Adipocyte (in vitro differentiated cells): ENCODE measurements at regions not wholly inside any gene's neighbourhood (a gene's known extent, or its start where the extent isn't known, plus 50 kb on each side); places are given as distances from the start of the nearest gene placed in this dataset.
A peak's percentile ranks its signal among the peaks of the same experiment; 100 is the strongest.
"Not testable (repeated sequence)": the region's sequence is repeated elsewhere in the genome, so short reads cannot be mapped to it uniquely, and the experiment has no call there.

ENCODE experiments used
- DNase-seq: peaks from one replicate; pipeline ENCODE4 v3.0.0-alpha.2; 2015; ENCODE audit warnings: low read depth
- H3K27me3 ChIP-seq: replicated peaks from 2 replicates; pipeline ENCODE4 v1.7.0; 2013; ENCODE audit warnings: mild to moderate bottlenecking, low read length, moderate library complexity; ENCODE audit not compliant: control insufficient read depth, insufficient read depth
- H3K36me3 ChIP-seq: 2 replicates; pipeline ENCODE4 v1.7.0; 2013; ENCODE audit warnings: low read length, mild to moderate bottlenecking, moderate library complexity; ENCODE audit not compliant: control insufficient read depth, insufficient read depth, severe bottlenecking
- H3K4me1 ChIP-seq: 2 replicates; pipeline ENCODE4 v1.7.0; 2013; ENCODE audit warnings: mild to moderate bottlenecking, low read length, moderate library complexity; ENCODE audit not compliant: control insufficient read depth, insufficient read depth
- H3K4me3 ChIP-seq: 2 replicates; pipeline ENCODE4 v1.7.0; 2013; ENCODE audit warnings: mild to moderate bottlenecking, low read length, moderate library complexity
- H3K9ac ChIP-seq: 2 replicates; pipeline ENCODE4 v1.7.0; 2013; ENCODE audit warnings: mild to moderate bottlenecking, low read length, moderate library complexity
- H3K9me3 ChIP-seq: 2 replicates; pipeline ENCODE4 v1.7.0; 2013; ENCODE audit warnings: mild to moderate bottlenecking, low read length, moderate library complexity; ENCODE audit not compliant: control insufficient read depth

DNA sequence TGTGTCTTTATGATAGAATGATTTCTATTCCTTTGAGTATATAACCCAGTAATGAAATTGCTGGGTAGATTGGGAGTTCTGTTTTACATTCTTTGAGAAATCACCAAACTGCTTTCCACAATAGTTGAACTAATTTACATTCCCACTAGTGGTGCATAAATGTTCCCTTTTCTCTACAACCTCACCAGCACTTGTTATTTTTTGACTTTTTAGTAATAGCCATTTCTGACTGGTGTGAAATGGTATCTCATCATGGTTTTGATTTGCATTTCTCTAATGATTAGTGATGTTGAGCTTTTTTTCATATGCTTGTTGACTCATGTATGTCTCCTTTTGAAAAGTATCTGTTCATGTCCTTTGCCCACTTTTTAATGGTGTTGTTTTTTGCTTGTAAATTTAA lies 296.0 kb upstream of the PIK3R1 start:
- H3K36me3 ChIP-seq, H3K9me3 ChIP-seq, H3K4me3 ChIP-seq, H3K27me3 ChIP-seq, DNase-seq, H3K9ac ChIP-seq: not testable (repeated sequence)
- peaks cover 22% of the 10 kb centered on the region for H3K4me1 ChIP-seq

DNA sequence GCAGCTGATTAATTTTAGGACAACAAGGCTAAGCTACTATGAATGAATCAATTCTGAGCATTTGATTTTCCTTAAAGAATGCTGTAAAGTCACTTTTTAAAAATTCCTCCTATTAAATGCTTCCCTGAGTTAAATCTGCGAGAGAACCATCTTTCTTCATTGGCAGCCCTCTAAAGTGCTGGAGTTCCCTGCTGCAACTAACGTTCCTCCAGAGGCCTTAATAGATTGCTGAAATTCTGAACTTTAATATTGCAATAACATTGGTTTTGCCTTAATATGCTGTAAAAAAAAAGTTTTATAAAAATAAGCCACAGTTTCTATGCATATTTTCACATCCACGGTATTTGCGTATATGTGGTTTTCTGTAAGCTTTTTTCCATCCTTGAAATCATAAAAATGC lies 298.0 kb upstream of the PIK3R1 start:
- H3K9me3 ChIP-seq = peaks cover 4% of the 10 kb centered on the region
- H3K36me3 ChIP-seq = no peaks in the 10 kb centered on the region
- no peak overlapping the region for H3K4me3 ChIP-seq
- peaks cover 30% of the 10 kb centered on the region for H3K4me1 ChIP-seq
- H3K27me3 ChIP-seq = no peaks in the 10 kb centered on the region
- DNase-seq = no peak
- no peak overlapping the region for H3K9ac ChIP-seq

DNA sequence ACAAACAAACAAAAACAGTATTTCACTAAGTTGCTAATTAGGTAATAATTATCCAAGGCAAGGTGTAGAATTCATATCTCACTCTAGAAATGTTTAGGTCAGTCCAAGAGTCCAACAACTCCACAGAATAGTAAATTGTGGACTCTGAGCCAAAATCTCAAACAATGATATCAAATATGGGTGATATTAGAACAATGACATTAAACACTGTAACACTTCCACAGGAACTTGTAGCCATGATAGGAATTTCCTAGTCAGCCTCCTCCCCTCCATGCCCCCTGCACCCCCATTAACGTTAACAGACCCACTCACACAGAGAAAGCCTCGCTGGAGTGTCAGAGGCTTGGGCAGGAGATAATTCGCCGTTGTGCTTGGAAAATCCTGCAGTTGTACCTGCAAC lies 305.0 kb upstream of the PIK3R1 start:
- Histone ChIP-seq H3K4me1 (peaks cover 18% of the 10 kb centered on the region), H3K9ac (no peak overlapping the region)

DNA sequence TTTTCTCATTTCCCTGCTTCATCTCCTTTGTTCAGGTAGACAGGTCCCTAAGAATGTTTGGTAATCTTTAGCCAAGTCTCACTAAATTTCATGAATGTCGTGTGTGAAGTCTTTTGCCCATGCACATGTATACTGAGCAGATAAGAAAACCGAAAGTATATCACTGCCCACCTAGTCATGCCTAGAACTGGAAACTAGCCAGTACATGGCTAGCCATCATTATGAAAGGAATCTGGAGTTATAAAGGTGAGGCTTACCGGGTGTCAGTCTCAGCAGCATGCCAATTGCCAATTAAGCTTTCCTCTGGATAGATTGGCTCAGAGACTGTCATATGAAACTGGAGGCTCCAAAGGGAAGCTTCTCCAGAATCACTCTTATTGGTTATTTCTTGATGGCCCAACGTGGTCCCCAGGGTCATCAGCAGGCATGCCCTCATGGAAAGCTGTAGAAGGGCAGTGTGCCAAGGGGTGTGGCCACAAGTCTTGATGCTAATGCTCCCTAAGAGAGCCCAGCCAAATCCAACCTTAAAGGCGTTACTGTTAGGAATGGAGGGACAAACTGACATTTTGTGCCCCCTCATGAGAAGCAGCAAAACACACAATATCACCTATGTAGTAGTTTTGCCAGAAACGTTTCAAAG lies 307.3 kb upstream of the PIK3R1 start:
- Histone ChIP-seq H3K4me3 (no peak overlapping the region), H3K9ac (no peak overlapping the region), H3K27me3 (no peaks in the 10 kb centered on the region), H3K36me3 (no peaks in the 10 kb centered on the region), H3K4me1 (peaks cover 7% of the 10 kb centered on the region), H3K9me3 (no peaks in the 10 kb centered on the region)
- DNase-seq = no peak

More for the DNA sequence above, 305.0 kb upstream of the PIK3R1 start:
- no peaks in the 10 kb centered on the region for H3K27me3 ChIP-seq
- no peaks in the 10 kb centered on the region for H3K9me3 ChIP-seq
- DNase-seq = no peak
- H3K4me3 ChIP-seq = no peak overlapping the region
- no peaks in the 10 kb centered on the region for H3K36me3 ChIP-seq

DNA sequence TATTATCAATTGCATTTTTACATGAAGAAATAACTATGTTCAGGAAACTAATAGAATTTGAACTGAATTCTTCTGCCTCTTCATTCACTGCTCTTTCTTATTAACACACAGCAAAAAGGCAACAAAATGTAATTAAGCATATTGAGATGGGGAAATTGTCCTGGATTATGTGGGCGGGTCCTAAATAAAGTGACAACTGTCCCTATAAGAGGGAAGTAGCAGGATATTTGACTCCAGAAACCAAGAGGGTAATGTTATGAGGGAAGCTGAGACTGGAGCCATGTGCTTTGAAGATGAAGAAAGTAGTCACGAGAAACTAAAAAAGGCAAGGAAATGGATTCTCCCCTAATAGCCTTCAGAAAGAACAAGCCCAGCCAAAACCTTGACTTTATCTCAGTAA lies 311.2 kb upstream of the PIK3R1 start:
- no peaks in the 10 kb centered on the region for H3K36me3 ChIP-seq

DNA sequence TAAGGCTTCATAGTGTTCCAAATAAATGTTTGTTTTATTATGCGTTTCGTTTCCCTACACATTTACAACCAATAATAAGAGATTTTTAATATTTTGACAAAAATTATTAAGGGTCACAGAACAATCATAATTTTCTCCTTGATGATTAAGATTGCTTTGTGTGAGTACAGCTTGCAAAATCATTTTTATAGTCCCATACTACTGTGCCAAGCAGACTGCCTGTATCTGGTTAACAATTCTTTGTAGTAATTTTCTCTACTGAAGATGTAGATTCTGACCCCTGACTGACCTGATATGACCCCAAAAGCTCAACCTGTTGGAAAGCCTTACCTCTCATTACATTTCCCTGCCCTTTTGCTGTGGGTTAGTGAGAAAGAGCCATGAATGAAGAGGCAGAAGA lies 311.9 kb upstream of the PIK3R1 start:
- H3K27me3 ChIP-seq = no peaks in the 10 kb centered on the region
- H3K36me3 ChIP-seq = no peaks in the 10 kb centered on the region
- no peak overlapping the region for H3K9ac ChIP-seq
- no peaks in the 10 kb centered on the region for H3K9me3 ChIP-seq
- no peak overlapping the region for H3K4me3 ChIP-seq
- peaks cover 8% of the 10 kb centered on the region for H3K4me1 ChIP-seq
- no peak for DNase-seq

More for the DNA sequence above, 311.2 kb upstream of the PIK3R1 start:
- Histone ChIP-seq H3K9ac (no peak overlapping the region), H3K9me3 (no peaks in the 10 kb centered on the region), H3K4me3 (no peak overlapping the region), H3K27me3 (no peaks in the 10 kb centered on the region), H3K4me1 (peaks cover 8% of the 10 kb centered on the region)
- DNase-seq = no peak

DNA sequence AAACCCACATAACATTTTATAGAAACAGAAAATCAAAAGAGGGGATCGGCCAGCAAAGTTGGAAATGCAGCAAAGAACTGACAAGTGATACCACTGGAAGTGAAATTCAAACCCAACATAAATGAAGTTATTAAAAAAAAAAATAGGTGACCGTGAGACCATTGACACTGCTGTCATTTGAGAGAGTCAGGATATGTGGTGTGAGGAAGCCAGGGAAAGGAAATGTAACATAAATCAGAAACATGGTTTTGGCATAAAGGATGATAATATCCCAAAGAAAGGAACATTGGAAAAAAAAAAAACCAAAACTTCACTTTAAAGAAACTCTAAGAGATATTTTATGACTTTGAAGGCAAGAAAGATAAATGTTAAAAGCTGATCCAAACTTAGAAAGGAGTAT lies 312.4 kb upstream of the PIK3R1 start:
- Histone ChIP-seq H3K4me1 (peaks cover 12% of the 10 kb centered on the region), H3K36me3 (no peaks in the 10 kb centered on the region), H3K9ac (no peak overlapping the region), H3K4me3 (no peak overlapping the region), H3K9me3 (no peaks in the 10 kb centered on the region), H3K27me3 (no peaks in the 10 kb centered on the region)
- no peak for DNase-seq

DNA sequence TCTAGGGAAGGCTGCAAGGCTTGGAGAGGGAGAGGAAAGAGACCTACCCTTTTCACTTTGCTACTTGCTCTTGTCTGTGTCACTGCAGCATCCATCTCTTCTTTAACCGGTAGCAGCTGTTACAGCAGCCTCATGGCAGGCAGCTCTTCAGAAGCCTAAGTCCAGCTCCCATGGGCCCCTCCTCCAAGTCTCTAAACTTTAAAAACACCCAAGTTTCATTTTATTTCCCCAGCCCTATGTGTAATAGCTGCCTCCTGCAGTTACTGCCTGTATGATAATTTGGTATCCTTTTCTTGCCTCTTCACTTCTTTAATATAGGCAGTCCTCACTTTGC lies 313.1 kb upstream of the PIK3R1 start:
- DNase-seq = no peak
- Histone ChIP-seq H3K36me3 (no peaks in the 10 kb centered on the region), H3K4me3 (no peak overlapping the region), H3K9me3 (no peaks in the 10 kb centered on the region), H3K4me1 (peaks cover 18% of the 10 kb centered on the region), H3K9ac (no peak overlapping the region), H3K27me3 (no peaks in the 10 kb centered on the region)

DNA sequence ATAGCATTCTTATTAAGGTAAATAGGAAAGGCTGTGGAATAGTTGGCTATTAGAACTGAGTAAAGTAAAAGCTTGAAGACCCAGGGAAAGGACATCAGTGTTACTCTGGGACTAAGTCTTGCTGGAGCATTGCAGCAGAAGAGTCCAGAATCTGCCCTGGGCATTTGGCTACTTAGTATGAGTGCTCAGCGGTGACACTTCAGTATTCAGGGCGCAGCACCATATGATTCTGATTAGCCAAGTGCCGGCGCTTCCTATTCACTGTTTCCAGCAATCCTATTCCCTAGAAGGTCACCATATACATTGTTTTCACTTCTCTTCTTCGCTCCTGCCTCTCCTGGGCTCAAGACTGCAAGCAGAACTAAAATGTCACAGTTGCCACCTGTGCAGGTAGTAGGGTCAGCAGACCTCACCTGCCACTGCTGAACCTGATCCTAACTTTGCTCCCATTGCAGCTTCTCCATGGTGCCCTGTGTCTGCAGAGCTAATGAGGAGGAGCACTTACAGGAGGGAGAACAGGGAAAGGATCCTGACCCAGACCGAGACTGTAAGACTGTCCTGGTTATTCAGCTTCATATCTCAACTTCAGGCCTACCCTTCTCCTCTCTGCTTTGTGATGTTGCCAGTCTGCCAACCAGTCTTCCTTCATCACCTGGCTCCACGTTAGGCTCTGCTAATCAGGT lies 313.6 kb upstream of the PIK3R1 start:
- Histone ChIP-seq H3K9me3 (no peaks in the 10 kb centered on the region), H3K36me3 (no peaks in the 10 kb centered on the region), H3K9ac (no peak overlapping the region), H3K4me1 (peaks cover 23% of the 10 kb centered on the region), H3K4me3 (no peak overlapping the region), H3K27me3 (no peaks in the 10 kb centered on the region)
- no peak for DNase-seq

DNA sequence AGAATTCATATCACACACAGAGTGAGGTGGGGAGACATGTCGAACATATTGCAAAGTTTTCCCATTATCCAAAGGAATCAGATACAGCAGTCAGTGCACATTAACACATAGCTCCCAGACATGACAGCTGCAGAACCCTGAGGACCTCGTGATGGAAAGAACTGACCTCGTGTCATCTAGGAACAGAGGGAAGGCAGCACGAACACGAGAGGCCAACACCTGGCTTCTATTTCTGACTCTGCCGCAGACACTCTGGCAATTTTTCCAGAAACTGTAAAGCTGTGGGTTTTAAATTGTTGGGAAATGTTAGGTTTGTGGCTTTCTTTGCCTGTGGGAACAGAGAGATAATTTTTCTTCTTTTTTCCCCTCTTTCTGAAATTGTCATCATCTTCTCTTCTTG lies 315.0 kb upstream of the PIK3R1 start:
- Histone ChIP-seq H3K9me3 (peaks cover 8% of the 10 kb centered on the region), H3K9ac (no peak overlapping the region), H3K4me3 (no peak overlapping the region), H3K27me3 (no peaks in the 10 kb centered on the region), H3K4me1 (peaks cover 29% of the 10 kb centered on the region), H3K36me3 (no peaks in the 10 kb centered on the region)
- DNase-seq = peak; percentile 45

DNA sequence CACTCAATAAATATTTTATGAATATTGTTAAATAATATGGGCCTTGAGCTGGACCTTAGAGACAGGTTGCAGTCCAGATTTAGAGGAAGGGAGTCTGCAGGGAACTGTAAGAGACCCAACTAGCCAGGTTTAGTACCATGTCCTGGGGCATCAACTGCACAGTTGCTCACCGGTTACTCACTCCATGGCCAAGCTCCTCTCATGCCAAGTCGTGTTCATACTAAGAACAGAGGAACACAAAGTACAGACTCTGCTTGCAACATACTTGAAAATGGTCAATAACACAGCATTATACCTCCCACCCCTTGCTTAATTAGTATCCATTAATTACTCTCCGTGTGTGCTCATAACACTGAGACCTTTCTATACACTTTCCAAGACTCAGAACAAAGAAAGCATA lies 317.6 kb upstream of the PIK3R1 start:
- no peak for DNase-seq

DNA sequence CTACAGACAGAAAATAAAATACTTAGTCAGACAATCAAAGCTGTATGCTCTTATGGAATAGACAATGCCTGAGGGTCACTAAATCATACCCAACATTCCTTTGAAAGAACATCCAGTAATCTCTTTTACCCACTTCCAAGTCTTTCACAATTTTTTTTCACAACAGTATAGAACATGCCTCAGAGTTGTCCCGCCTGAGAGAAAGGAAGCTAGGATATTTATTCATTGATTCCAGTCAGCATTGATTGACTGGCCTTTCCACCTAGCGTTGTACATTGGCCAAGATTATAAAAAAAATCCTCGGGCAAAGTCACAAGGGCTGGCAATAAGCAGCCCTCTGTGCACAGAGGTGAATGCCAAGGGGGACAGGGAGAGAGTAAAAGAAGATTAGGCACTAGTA lies 318.1 kb upstream of the PIK3R1 start:
- H3K4me1 ChIP-seq = peaks cover 21% of the 10 kb centered on the region

More for the DNA sequence above, 317.6 kb upstream of the PIK3R1 start:
- no peaks in the 10 kb centered on the region for H3K27me3 ChIP-seq
- H3K4me1 ChIP-seq = peaks cover 21% of the 10 kb centered on the region
- no peak overlapping the region for H3K4me3 ChIP-seq
- H3K9me3 ChIP-seq = peaks cover 8% of the 10 kb centered on the region
- no peaks in the 10 kb centered on the region for H3K36me3 ChIP-seq
- H3K9ac ChIP-seq = peak overlapping the region; percentile 36

More for the DNA sequence above, 318.1 kb upstream of the PIK3R1 start:
- Histone ChIP-seq H3K9me3 (peaks cover 8% of the 10 kb centered on the region), H3K27me3 (no peaks in the 10 kb centered on the region), H3K9ac (peak overlapping the region; percentile 36), H3K4me3 (peak overlapping the region; percentile 0), H3K36me3 (no peaks in the 10 kb centered on the region)
- peak; percentile 70 for DNase-seq
